Renal cortex interstitium (tissue), 11 donors: ENCODE measurements at regions not wholly inside any gene's neighbourhood (a gene's known extent, or its start where the extent isn't known, plus 50 kb on each side); places are given as distances from the start of the nearest gene placed in this dataset.
A peak's percentile ranks its signal among the peaks of the same experiment; 100 is the strongest.

Experiments used
- DNase-seq, 11 donors: peaks; one replicate each; pipeline ENCODE4 v3.0.0-alpha.2; 2013; ENCODE audit warnings: low read depth in 9 of 11, low spot score in 4 of 11; ENCODE audit errors: extremely low read depth in 1 of 11

GRCh38 chr10:31139497-31139896 lies 107.8 kb upstream of the ZNF438 start:
- no peak for DNase-seq

GRCh38 chr10:31140716-31141115 lies 109.1 kb upstream of the ZNF438 start:
- DNase-seq = no peak

GRCh38 chr10:31142026-31142425 lies 110.4 kb upstream of the ZNF438 start:
- DNase-seq = no peak

- no peak for DNase-seq
Observed at GRCh38 chr10:31143331-31143935, 111.8 kb upstream of the ZNF438 start.

- no peak for DNase-seq
Observed at GRCh38 chr10:31145986-31146385, 114.3 kb upstream of the ZNF438 start.

GRCh38 chr10:31146491-31147209 lies 115.0 kb upstream of the ZNF438 start:
- DNase-seq = peak in 6 of 11 donors; percentile 36 to 64 (median 60)

GRCh38 chr10:31147210-31147608 lies 115.5 kb upstream of the ZNF438 start:
- no peak for DNase-seq

GRCh38 chr10:31148951-31149350 lies 117.3 kb upstream of the ZNF438 start:
- no peak for DNase-seq

- no peak for DNase-seq
Observed at GRCh38 chr10:31149835-31150512, 118.3 kb upstream of the ZNF438 start.

GRCh38 chr10:31151301-31151700 lies 119.6 kb upstream of the ZNF438 start:
- no peak for DNase-seq

- no peak for DNase-seq
Observed at GRCh38 chr10:31152421-31153135, 120.9 kb upstream of the ZNF438 start.

GRCh38 chr10:31153161-31153560 lies 121.5 kb upstream of the ZNF438 start:
- no peak for DNase-seq

- no peak for DNase-seq
Observed at GRCh38 chr10:31153692-31154091, 122.0 kb upstream of the ZNF438 start.

GRCh38 chr10:31154996-31155395 lies 123.3 kb upstream of the ZNF438 start:
- DNase-seq = no peak

GRCh38 chr10:31157123-31158010 lies 125.7 kb upstream of the ZNF438 start:
- DNase-seq = peak in 1 of 11 donors; percentile 29

GRCh38 chr10:31158011-31158658 lies 126.5 kb upstream of the ZNF438 start:
- DNase-seq = no peak

- DNase-seq = no peak
Observed at GRCh38 chr10:31166606-31167005, 134.9 kb upstream of the ZNF438 start.

- DNase-seq = no peak
Observed at GRCh38 chr10:31170636-31171035, 139.0 kb upstream of the ZNF438 start.
